ENCODE measurements at regions not wholly inside any gene's neighbourhood (a gene's known extent, or its start where the extent isn't known, plus 50 kb on each side); places are given as distances from the start of the nearest gene placed in this dataset.

DNA sequence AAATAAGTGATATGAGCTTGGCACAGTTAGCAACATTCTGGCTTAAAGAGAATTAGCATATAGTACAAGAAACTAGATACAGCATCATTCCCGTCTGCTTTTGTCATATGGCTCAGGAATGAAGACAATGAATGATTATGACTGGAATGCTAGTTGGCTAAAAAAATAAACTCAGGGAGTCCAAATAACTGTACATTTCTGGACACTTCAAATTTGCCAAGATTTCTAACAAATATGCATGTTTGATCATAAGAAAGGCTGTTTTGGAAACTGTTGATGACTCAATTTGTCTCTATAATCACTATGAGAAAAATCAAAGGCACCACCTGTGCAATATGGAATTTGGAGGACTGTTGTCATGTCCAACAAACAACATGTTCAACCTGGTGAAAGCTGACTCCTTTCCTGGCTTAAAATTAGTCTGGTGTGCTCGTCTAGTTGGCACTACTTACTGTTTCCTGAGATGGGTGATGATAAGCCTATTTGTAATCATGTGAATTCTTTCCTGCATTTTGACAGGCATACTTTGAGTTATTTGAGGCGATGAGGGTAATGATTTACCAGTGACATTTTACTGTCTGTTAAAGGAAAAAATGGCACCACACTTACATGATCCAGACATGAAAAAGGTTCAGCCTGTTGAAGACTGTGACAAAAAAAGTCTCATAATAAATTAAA is 133.9 kb upstream of the CDH20 start:
- Histone ChIP-seq H3K4me1 (ENCODE audit: control insufficient read depth, insufficient read depth, low read length) (no peaks in the 10 kb centered on the region), H3K9me3 (ENCODE audit: control insufficient read depth, insufficient read depth, low read length) (no peaks in the 10 kb centered on the region), H3K27ac (ENCODE audit: low read length) (no peak overlapping the region), H3K4me3 (ENCODE audit: low read length) (no peak overlapping the region), H3K27me3 (ENCODE audit: control insufficient read depth, insufficient read depth, low read length) (no peaks in the 10 kb centered on the region), H3K36me3 (ENCODE audit: control insufficient read depth, insufficient read depth, low read length) (no peaks in the 10 kb centered on the region)
- WGBS (ENCODE audit: insufficient coverage), result 62% methylated on average over 3 of the region's 3 CpGs
- intact Hi-C loops (cut with micrococcal nuclease), result no loop called here
- Mint-ChIP-seq H3K27me3 (ENCODE audit: low read depth in 2 of 2) (no peaks in the 10 kb centered on the region), H3K27ac (no peak overlapping the region), H3K4me3 (no peak overlapping the region), H3K36me3 (no peaks in the 10 kb centered on the region), H3K4me1 (no peaks in the 10 kb centered on the region), H3K9me3 (peaks cover 3 to 13% of the 10 kb centered on the region in 2 donors)
- TF ChIP-seq, protein P1, sequence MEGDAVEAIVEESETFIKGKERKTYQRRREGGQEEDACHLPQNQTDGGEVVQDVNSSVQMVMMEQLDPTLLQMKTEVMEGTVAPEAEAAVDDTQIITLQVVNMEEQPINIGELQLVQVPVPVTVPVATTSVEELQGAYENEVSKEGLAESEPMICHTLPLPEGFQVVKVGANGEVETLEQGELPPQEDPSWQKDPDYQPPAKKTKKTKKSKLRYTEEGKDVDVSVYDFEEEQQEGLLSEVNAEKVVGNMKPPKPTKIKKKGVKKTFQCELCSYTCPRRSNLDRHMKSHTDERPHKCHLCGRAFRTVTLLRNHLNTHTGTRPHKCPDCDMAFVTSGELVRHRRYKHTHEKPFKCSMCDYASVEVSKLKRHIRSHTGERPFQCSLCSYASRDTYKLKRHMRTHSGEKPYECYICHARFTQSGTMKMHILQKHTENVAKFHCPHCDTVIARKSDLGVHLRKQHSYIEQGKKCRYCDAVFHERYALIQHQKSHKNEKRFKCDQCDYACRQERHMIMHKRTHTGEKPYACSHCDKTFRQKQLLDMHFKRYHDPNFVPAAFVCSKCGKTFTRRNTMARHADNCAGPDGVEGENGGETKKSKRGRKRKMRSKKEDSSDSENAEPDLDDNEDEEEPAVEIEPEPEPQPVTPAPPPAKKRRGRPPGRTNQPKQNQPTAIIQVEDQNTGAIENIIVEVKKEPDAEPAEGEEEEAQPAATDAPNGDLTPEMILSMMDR (IDR thresholded peaks at IDR 0.05), result no peak
- DNase-seq (no peak), ATAC-seq (no peak)

GRCh38 chr18:61201511-61201910 is 131.7 kb upstream of the CDH20 start:
- Mint-ChIP-seq H3K27me3 (ENCODE audit: low read depth in 2 of 2) (no peaks in the 10 kb centered on the region), H3K9me3 (peaks cover 0 to 6% of the 10 kb centered on the region in 2 donors), H3K4me1 (no peaks in the 10 kb centered on the region), H3K4me3 (no peak overlapping the region), H3K27ac (no peak overlapping the region), H3K36me3 (no peaks in the 10 kb centered on the region)
- Histone ChIP-seq H3K4me1 (ENCODE audit: control insufficient read depth, insufficient read depth, low read length) (no peaks in the 10 kb centered on the region), H3K4me3 (ENCODE audit: low read length) (no peak overlapping the region), H3K9me3 (ENCODE audit: control insufficient read depth, insufficient read depth, low read length) (no peaks in the 10 kb centered on the region), H3K27me3 (ENCODE audit: control insufficient read depth, insufficient read depth, low read length) (no peaks in the 10 kb centered on the region), H3K36me3 (ENCODE audit: control insufficient read depth, insufficient read depth, low read length) (no peaks in the 10 kb centered on the region), H3K27ac (ENCODE audit: low read length) (no peak overlapping the region)
- TF ChIP-seq, protein P1 (IDR thresholded peaks at IDR 0.05), result no peak
- intact Hi-C loops (cut with micrococcal nuclease), result no loop called here
- ATAC-seq (no peak), DNase-seq (no peak)
- WGBS (ENCODE audit: insufficient coverage), result 95% methylated on average over 2 of the region's 2 CpGs

- Histone ChIP-seq H3K9me3 (ENCODE audit: control insufficient read depth, insufficient read depth, low read length) (no peaks in the 10 kb centered on the region), H3K36me3 (ENCODE audit: control insufficient read depth, insufficient read depth, low read length) (no peaks in the 10 kb centered on the region), H3K4me1 (ENCODE audit: control insufficient read depth, insufficient read depth, low read length) (no peaks in the 10 kb centered on the region), H3K27me3 (ENCODE audit: control insufficient read depth, insufficient read depth, low read length) (no peaks in the 10 kb centered on the region), H3K27ac (ENCODE audit: low read length) (no peak overlapping the region), H3K4me3 (ENCODE audit: low read length) (no peak overlapping the region)
- no peak for DNase-seq
- H3K27me3 Mint-ChIP-seq (ENCODE audit: low read depth in 2 of 2), result no peaks in the 10 kb centered on the region
- no peaks in the 10 kb centered on the region for H3K4me1 Mint-ChIP-seq
- no peaks in the 10 kb centered on the region for H3K36me3 Mint-ChIP-seq
- no peak overlapping the region for H3K4me3 Mint-ChIP-seq
- H3K9me3 Mint-ChIP-seq, result peaks cover 0 to 5% of the 10 kb centered on the region in 2 donors
- TF ChIP-seq, protein P1 (IDR thresholded peaks at IDR 0.05), result no peak
- no CpG with 5 or more reads among the region's 1 CpG for WGBS (ENCODE audit: insufficient coverage)
- no peak for ATAC-seq
- no peak overlapping the region for H3K27ac Mint-ChIP-seq
- intact Hi-C loops (cut with micrococcal nuclease), result no loop called here
Observed at GRCh38 chr18:61203151-61203550, 130.1 kb upstream of the CDH20 start.

DNA sequence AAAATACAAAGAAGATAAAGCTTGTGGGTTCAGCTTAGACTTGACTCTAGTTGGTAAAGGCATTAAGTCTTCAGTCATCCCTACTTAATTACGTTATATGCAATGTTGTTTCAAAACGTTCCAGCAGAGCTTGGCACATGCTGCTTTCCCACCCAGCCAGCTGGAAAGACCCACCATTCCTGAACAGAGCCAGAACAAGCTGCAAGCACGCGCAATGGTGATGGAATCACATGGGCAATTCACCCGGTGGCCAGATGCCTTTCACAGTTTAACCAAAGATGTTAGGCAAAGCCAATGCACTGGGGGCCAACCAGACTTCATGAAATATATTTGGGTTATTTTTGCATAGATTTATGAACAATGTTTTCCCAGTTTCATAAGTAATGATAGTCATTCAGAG is 123.4 kb upstream of the CDH20 start:
- Mint-ChIP-seq H3K27me3 (ENCODE audit: low read depth in 2 of 2) (no peaks in the 10 kb centered on the region), H3K4me1 (no peaks in the 10 kb centered on the region), H3K36me3 (no peaks in the 10 kb centered on the region), H3K9me3 (peaks cover 0 to 14% of the 10 kb centered on the region in 2 donors), H3K27ac (no peak overlapping the region), H3K4me3 (no peak overlapping the region)
- DNase-seq (no peak), ATAC-seq (no peak)
- no peaks in the 10 kb centered on the region for H3K27me3 ChIP-seq (ENCODE audit: control insufficient read depth, insufficient read depth, low read length)
- no peaks in the 10 kb centered on the region for H3K4me1 ChIP-seq (ENCODE audit: control insufficient read depth, insufficient read depth, low read length)
- no peaks in the 10 kb centered on the region for H3K9me3 ChIP-seq (ENCODE audit: control insufficient read depth, insufficient read depth, low read length)
- no peak overlapping the region for H3K27ac ChIP-seq (ENCODE audit: low read length)
- intact Hi-C loops (cut with micrococcal nuclease), result no loop called here
- TF ChIP-seq, protein P1 (IDR thresholded peaks at IDR 0.05), result no peak
- 77% methylated on average over 5 of the region's 5 CpGs for WGBS (ENCODE audit: insufficient coverage)
- no peaks in the 10 kb centered on the region for H3K36me3 ChIP-seq (ENCODE audit: control insufficient read depth, insufficient read depth, low read length)
- no peak overlapping the region for H3K4me3 ChIP-seq (ENCODE audit: low read length)
